T-helper 17 cell (primary cell): ENCODE measurements at regions not wholly inside any gene's neighbourhood (a gene's known extent, or its start where the extent isn't known, plus 50 kb on each side); places are given as distances from the start of the nearest gene placed in this dataset.

ENCODE experiments used
- ATAC-seq: fragments of 150-1000 bp; cut with Tn5 transposase; 2 replicates; pipeline ENCODE4 v1.10.0; 2021; ENCODE audit warnings: mild to moderate bottlenecking, moderate library complexity
- DNase-seq, 3 donors: peaks; one replicate each; pipeline versions ENCODE4 v3.0.0 to v3.0.0-alpha.2; 2020 to 2021
- H3K9me3 ChIP-seq: one replicate; pipeline ENCODE4 v1.7.0; 2013; ENCODE audit warnings: low read length, mild to moderate bottlenecking; ENCODE audit not compliant: control insufficient read depth, poor library complexity, severe bottlenecking
- H3K27ac Mint-ChIP-seq: one replicate; pipeline ENCODE4 v1.8.0; 2022; ENCODE audit warnings: mild to moderate bottlenecking, moderate library complexity, mixed read lengths
- H3K27me3 Mint-ChIP-seq: one replicate; pipeline ENCODE4 v1.8.0; 2022; ENCODE audit warnings: mixed read lengths
- H3K36me3 Mint-ChIP-seq: one replicate; pipeline ENCODE4 v1.8.0; 2022; ENCODE audit warnings: low read depth, mixed read lengths
- H3K4me1 Mint-ChIP-seq: one replicate; pipeline ENCODE4 v1.8.0; 2022; ENCODE audit warnings: mild to moderate bottlenecking, mixed read lengths
- H3K4me3 Mint-ChIP-seq: one replicate; pipeline ENCODE4 v1.8.0; 2022; ENCODE audit warnings: mild to moderate bottlenecking, moderate library complexity, mixed read lengths

GRCh38 chr4:112860830-112861690, 188.4 kb upstream of the ANK2 start:
- H3K27me3 Mint-ChIP-seq = peaks cover 15% of the 10 kb centered on the region
- no peaks in the 10 kb centered on the region for H3K9me3 ChIP-seq
- H3K36me3 Mint-ChIP-seq = peaks cover 2% of the 10 kb centered on the region
- no peak for ATAC-seq
- no peak for DNase-seq
- no peak overlapping the region for H3K4me3 Mint-ChIP-seq
- peaks cover 2% of the 10 kb centered on the region for H3K4me1 Mint-ChIP-seq
- no peak overlapping the region for H3K27ac Mint-ChIP-seq

DNA sequence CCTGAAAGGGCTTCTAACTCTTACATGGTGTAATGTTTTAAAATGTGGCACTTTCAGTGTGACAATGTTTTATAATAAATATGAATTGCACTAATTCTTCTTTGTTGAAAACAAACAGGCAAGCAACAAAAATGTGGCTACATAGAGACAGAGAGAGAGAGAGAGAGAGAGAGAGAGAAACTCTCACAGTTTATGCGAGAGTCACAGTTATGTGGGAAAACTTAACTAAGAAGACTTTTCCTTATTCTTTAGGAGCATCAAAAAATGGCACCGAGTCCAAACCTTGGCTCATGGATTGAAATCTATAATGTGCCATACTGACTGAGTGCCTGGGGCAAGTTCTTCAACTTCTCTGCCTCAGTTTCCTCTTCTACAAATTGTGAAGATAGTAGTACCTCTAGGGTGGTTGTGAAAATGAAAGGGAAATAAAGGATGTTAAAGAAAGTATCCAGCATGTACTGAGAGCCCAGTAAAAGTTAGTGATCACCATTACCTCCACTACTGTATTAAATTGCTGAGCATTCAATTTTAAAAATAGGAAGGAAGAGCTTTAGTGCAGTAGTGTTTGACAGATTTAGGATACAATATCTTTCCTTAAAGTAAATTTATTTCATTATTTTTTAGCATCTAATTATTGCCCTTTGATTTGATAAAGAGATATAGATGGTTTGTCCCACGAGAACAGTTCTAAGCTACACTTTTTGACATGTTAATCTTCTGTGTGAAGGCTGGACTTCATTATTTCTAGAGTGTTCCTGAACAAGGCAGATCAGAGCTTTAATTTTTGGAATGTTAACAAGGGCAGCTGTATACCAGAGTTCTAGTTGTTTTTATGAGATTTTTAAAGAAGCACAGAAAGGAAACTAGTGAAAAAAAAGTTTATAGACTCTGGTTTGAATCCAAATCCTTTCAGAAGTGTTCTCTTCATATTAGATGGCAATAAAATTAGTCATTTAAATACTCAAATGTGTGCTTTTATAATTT, 187.5 kb upstream of the ANK2 start:
- Mint-ChIP-seq H3K4me1 (peaks cover 2% of the 10 kb centered on the region), H3K4me3 (no peak overlapping the region), H3K27ac (no peak overlapping the region), H3K36me3 (no peaks in the 10 kb centered on the region), H3K27me3 (peaks cover 15% of the 10 kb centered on the region)
- DNase-seq (no peak), ATAC-seq (no peak)
- H3K9me3 ChIP-seq = no peaks in the 10 kb centered on the region

GRCh38 chr4:112865443-112865842, 184.0 kb upstream of the ANK2 start:
- no peaks in the 10 kb centered on the region for H3K9me3 ChIP-seq
- H3K4me3 Mint-ChIP-seq = no peak overlapping the region
- DNase-seq = no peak
- H3K4me1 Mint-ChIP-seq = peaks cover 2% of the 10 kb centered on the region
- H3K36me3 Mint-ChIP-seq = no peaks in the 10 kb centered on the region
- H3K27ac Mint-ChIP-seq = no peak overlapping the region
- peaks cover 15% of the 10 kb centered on the region for H3K27me3 Mint-ChIP-seq
- no peak for ATAC-seq

GRCh38 chr4:112876316-112876715, 173.1 kb upstream of the ANK2 start:
- no peak for DNase-seq
- no peaks in the 10 kb centered on the region for H3K9me3 ChIP-seq
- ATAC-seq = no peak
- H3K27ac Mint-ChIP-seq = no peak overlapping the region
- H3K36me3 Mint-ChIP-seq = peaks cover 2% of the 10 kb centered on the region
- H3K4me3 Mint-ChIP-seq = no peak overlapping the region
- no peaks in the 10 kb centered on the region for H3K4me1 Mint-ChIP-seq
- no peaks in the 10 kb centered on the region for H3K27me3 Mint-ChIP-seq

DNA sequence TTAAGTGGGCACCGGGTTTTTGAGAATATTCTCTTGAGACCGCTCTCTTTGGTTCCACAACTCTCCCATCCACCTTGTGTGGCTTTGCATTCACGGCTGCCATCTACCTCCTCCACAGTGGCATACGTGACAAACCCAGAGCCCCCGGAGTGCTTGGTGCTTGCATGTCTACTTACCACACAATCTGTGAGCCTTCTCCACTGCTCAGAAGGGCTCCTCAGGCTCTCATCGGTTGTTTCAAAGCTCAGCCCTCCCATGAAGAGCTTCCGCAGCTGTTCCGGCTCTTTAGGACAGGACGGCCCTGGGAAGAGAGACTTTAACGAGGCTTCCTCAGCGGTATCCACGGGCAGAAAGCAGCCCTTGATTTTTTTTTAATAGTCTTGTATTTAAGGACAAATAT, 167.6 kb upstream of the ANK2 start:
- ATAC-seq (no peak), DNase-seq (no peak)
- Mint-ChIP-seq H3K4me1 (no peaks in the 10 kb centered on the region), H3K4me3 (no peak overlapping the region), H3K27me3 (peaks cover 18% of the 10 kb centered on the region), H3K36me3 (peaks cover 2% of the 10 kb centered on the region), H3K27ac (no peak overlapping the region)
- H3K9me3 ChIP-seq = no peaks in the 10 kb centered on the region

DNA sequence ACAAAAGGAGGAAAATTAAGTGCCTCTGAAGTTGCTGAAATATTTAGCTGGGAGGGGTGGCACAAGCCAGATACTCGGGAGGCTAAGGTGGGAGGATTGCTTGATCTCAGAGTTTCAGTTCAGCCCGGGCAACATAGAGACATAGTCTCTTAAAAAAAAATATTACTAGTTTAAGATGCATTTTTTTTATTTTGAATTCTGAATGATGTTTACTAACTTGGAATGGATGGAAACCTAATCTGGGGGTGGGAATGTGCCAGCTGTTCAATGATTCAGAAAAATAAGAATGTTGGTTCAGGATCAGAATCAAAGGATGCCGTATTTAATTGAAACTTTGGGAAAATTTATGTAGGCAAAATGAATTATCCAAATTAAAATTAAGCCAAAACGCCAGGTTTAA, 167.2 kb upstream of the ANK2 start:
- H3K9me3 ChIP-seq = no peaks in the 10 kb centered on the region
- H3K4me3 Mint-ChIP-seq = no peak overlapping the region
- H3K27me3 Mint-ChIP-seq = peaks cover 18% of the 10 kb centered on the region
- H3K4me1 Mint-ChIP-seq = no peaks in the 10 kb centered on the region
- peaks cover 2% of the 10 kb centered on the region for H3K36me3 Mint-ChIP-seq
- no peak for DNase-seq
- H3K27ac Mint-ChIP-seq = no peak overlapping the region
- ATAC-seq = no peak

DNA sequence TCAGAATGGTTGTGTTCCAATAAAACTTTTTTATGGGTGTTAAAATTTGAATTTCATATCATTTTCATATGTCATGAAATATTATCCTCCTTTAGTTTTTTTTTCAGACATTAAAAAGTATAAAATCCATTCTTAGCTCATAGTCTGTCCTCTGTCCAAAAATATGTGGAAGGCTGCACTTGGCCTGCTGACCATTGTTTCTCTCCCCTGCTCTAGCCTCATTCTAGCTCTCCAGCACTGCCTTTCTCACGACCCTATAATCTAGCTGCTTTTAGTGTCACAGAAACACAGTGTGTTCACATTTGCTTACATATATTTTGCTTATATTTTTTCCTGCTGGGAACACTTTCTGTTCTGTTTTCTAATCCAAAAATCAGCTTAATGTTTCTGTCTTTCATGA, 165.0 kb upstream of the ANK2 start:
- no peaks in the 10 kb centered on the region for H3K4me1 Mint-ChIP-seq
- DNase-seq (no peak), ATAC-seq (no peak)
- H3K4me3 Mint-ChIP-seq = no peak overlapping the region
- no peaks in the 10 kb centered on the region for H3K36me3 Mint-ChIP-seq
- H3K9me3 ChIP-seq = no peaks in the 10 kb centered on the region
- H3K27ac Mint-ChIP-seq = no peak overlapping the region
- peaks cover 18% of the 10 kb centered on the region for H3K27me3 Mint-ChIP-seq

- Mint-ChIP-seq H3K36me3 (no peaks in the 10 kb centered on the region), H3K4me3 (no peak overlapping the region), H3K27ac (no peak overlapping the region), H3K4me1 (no peaks in the 10 kb centered on the region), H3K27me3 (peaks cover 18% of the 10 kb centered on the region)
- no peak for ATAC-seq
- no peaks in the 10 kb centered on the region for H3K9me3 ChIP-seq
- no peak for DNase-seq
These were observed 163.6 kb upstream of the ANK2 start for GRCh38 chr4:112885897-112886296.

DNA sequence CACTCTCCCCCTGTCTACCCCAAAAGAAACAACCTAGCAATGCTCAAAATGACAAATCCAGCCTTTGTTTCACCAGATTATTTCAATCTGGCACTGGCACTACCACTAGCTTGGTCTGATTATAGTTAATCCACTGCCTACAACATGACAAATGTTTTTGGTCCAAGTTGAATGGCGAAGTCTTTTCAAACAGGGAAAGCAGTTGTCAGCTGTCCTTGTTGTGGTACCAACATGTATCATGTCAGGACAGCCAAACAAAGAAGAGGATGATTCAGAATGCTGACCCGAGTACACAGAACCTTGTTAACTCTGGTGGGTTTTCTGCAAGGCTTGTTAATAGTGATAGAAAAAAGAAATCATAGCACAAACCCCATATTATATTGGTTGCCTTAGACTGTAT, 160.8 kb upstream of the ANK2 start:
- Mint-ChIP-seq H3K4me1 (no peaks in the 10 kb centered on the region), H3K4me3 (no peak overlapping the region), H3K27me3 (peaks cover 16% of the 10 kb centered on the region), H3K36me3 (no peaks in the 10 kb centered on the region), H3K27ac (no peak overlapping the region)
- DNase-seq (no peak), ATAC-seq (no peak)
- H3K9me3 ChIP-seq = no peaks in the 10 kb centered on the region

DNA sequence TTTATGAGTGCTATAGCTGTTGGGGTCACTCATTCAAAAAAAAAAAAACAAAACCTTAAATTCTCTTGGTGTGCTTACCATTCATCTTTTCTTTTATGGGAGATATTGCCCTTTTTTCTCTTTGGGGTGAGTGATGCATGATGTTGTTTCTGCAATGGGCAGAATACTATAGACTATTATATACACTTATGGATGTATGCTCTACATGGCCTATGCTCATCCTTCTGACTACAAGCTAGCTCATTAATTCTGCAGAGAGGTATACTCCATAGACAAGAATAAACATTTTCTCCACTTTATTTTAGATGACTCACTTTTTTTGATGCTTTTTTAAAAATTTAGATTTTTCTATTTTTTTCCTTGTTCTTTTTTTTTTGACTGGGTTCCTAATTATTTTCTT, 160.3 kb upstream of the ANK2 start:
- H3K9me3 ChIP-seq = no peaks in the 10 kb centered on the region
- Mint-ChIP-seq H3K36me3 (no peaks in the 10 kb centered on the region), H3K4me3 (no peak overlapping the region), H3K27ac (no peak overlapping the region), H3K4me1 (no peaks in the 10 kb centered on the region), H3K27me3 (peaks cover 17% of the 10 kb centered on the region)
- no peak for DNase-seq
- ATAC-seq = no peak

DNA sequence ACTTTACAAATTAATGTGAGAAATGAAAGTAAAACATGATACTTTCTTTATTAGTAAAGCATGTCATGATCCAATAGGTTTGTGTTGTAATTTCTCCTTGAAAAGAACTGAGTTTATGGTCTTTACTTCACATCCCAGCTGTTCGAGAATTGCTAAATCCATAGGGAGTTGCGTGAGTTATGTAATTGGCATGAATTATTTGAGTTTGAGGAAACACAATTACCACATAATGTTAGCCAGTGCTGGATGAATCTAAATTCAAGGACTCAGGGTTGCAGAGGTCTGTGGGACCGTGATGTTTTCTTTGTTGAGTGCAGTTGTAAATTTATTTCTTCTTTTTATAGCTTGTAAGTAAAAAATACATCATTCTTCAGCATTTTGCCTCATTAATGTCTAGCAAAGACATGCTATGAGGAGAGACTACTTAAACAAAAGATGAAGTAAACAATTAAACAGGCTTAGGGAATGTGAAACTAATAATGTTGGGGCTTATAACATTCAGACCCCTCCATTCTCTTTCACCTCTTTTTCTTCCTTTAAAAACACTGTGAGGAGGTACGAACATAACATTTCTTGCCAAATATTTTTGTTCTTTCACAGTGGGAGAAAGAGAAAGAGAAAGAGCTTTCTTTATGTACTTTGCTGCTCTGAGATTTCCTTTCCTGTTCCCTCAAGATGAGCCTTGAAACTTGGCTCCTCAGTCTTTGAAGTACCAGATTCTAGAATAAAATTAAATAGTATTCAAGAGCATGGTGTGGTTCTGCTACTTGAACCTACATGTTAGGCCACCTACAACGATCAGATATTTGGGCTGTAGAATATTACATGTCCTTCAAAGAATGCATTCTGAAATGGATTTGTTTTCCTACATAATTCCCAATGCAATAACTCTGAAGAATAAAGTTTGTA, 159.6 kb upstream of the ANK2 start:
- Mint-ChIP-seq H3K27ac (no peak overlapping the region), H3K4me3 (no peak overlapping the region), H3K36me3 (no peaks in the 10 kb centered on the region), H3K27me3 (peaks cover 12% of the 10 kb centered on the region), H3K4me1 (no peaks in the 10 kb centered on the region)
- ATAC-seq = no peak
- no peak for DNase-seq
- no peaks in the 10 kb centered on the region for H3K9me3 ChIP-seq

GRCh38 chr4:112894480-112894879, 155.0 kb upstream of the ANK2 start:
- no peaks in the 10 kb centered on the region for H3K4me1 Mint-ChIP-seq
- no peak for ATAC-seq
- H3K9me3 ChIP-seq = no peaks in the 10 kb centered on the region
- H3K4me3 Mint-ChIP-seq = no peak overlapping the region
- peaks cover 30% of the 10 kb centered on the region for H3K27me3 Mint-ChIP-seq
- DNase-seq = no peak
- H3K27ac Mint-ChIP-seq = no peak overlapping the region
- H3K36me3 Mint-ChIP-seq = no peaks in the 10 kb centered on the region

GRCh38 chr4:112894951-112895350, 154.5 kb upstream of the ANK2 start:
- no peaks in the 10 kb centered on the region for H3K4me1 Mint-ChIP-seq
- H3K36me3 Mint-ChIP-seq = no peaks in the 10 kb centered on the region
- ATAC-seq = no peak
- H3K27me3 Mint-ChIP-seq = peaks cover 34% of the 10 kb centered on the region
- H3K9me3 ChIP-seq = no peaks in the 10 kb centered on the region
- no peak for DNase-seq
- no peak overlapping the region for H3K4me3 Mint-ChIP-seq
- H3K27ac Mint-ChIP-seq = no peak overlapping the region
